GM19397 (cell line): ENCODE measurements at regions not wholly inside any gene's neighbourhood (a gene's known extent, or its start where the extent isn't known, plus 50 kb on each side); places are given as distances from the start of the nearest gene placed in this dataset.
A peak's percentile ranks its signal among the peaks of the same experiment; 100 is the strongest.

ENCODE experiments used
- ATAC-seq: cut with Tn5 transposase; IDR thresholded peaks from one replicate; pipeline ENCODE4 v1.9.1; 2021; ENCODE audit warnings: mild to moderate bottlenecking, moderate library complexity; ENCODE audit not compliant: unreplicated experiment

- no peak for ATAC-seq
Observed at GRCh38 chr2:160670618-160671017, 177.0 kb upstream of the RBMS1 start.

GRCh38 chr2:160672211-160672610 is 178.6 kb upstream of the RBMS1 start:
- no peak for ATAC-seq

- ATAC-seq = no peak
Observed at GRCh38 chr2:160674146-160674750, 180.6 kb upstream of the RBMS1 start.

GRCh38 chr2:160679686-160680085 is 186.1 kb upstream of the RBMS1 start:
- no peak for ATAC-seq

- no peak for ATAC-seq
Observed at GRCh38 chr2:160680294-160680693, 186.7 kb upstream of the RBMS1 start.

- ATAC-seq = no peak
Observed at GRCh38 chr2:160680974-160681373, 187.4 kb upstream of the RBMS1 start.

GRCh38 chr2:160683206-160683605 is 189.6 kb upstream of the RBMS1 start:
- no peak for ATAC-seq

- ATAC-seq = no peak
Observed at GRCh38 chr2:160687629-160688028, 194.0 kb upstream of the RBMS1 start.

- no peak for ATAC-seq
Observed at GRCh38 chr2:160689441-160689840, 195.8 kb upstream of the RBMS1 start.

GRCh38 chr2:160694221-160694620 is 200.6 kb upstream of the RBMS1 start:
- no peak for ATAC-seq

- ATAC-seq = peak; percentile 62
Observed at GRCh38 chr2:160694631-160695030, 201.0 kb upstream of the RBMS1 start.

GRCh38 chr2:160695402-160696086 is 201.9 kb upstream of the RBMS1 start:
- ATAC-seq = no peak

GRCh38 chr2:160696087-160696452 is 202.5 kb upstream of the RBMS1 start:
- no peak for ATAC-seq

- no peak for ATAC-seq
Observed at GRCh38 chr2:160697817-160698216, 204.2 kb upstream of the RBMS1 start.

- no peak for ATAC-seq
Observed at GRCh38 chr2:160700021-160700814, 206.6 kb upstream of the RBMS1 start.

GRCh38 chr2:160701822-160702221 is 208.2 kb upstream of the RBMS1 start:
- no peak for ATAC-seq

- ATAC-seq = no peak
Observed at GRCh38 chr2:160702754-160703153, 209.1 kb upstream of the RBMS1 start.

- ATAC-seq = peak; percentile 89
Observed at GRCh38 chr2:160703648-160704585, 210.3 kb upstream of the RBMS1 start.

GRCh38 chr2:160715428-160715827 is 221.8 kb upstream of the RBMS1 start:
- no peak for ATAC-seq

- no peak for ATAC-seq
Observed at GRCh38 chr2:160719116-160719515, 225.5 kb upstream of the RBMS1 start.

GRCh38 chr2:160720098-160720497 is 226.5 kb upstream of the RBMS1 start:
- ATAC-seq = no peak
